ENCODE measurements at regions not wholly inside any gene's neighbourhood (a gene's known extent, or its start where the extent isn't known, plus 50 kb on each side); places are given as distances from the start of the nearest gene placed in this dataset.

DNA sequence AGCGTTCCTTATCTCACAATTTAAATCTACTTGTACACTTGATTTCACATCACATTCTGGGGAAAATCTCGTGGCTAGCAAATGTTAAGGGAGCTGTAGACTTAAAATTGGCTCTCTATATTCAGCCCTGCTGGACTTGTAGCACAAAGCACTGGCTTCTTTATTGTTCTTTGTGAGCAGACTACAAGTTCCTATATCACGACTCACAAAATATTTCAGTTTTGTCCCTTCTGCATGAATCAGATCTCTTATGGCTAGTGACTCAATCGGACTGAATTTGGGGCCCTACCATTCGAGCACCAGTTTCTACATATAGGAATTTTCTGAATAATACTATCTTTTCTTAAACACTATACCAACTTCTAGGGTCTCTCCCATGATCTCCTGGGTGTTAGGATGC, 390.1 kb downstream of the ADAM29 start:
- no peaks in the 10 kb centered on the region for H3K27me3 ChIP-seq (ENCODE audit: control insufficient read depth, extremely low read depth, insufficient read depth, low read length)
- H3K9me3 ChIP-seq (ENCODE audit: control insufficient read depth, low read depth, low read length): no peaks in the 10 kb centered on the region
- no peak overlapping the region for H3K4me2 ChIP-seq (ENCODE audit: control insufficient read depth, extremely low read depth, insufficient read depth, low read depth, low read length)
- H3K9me1 ChIP-seq (ENCODE audit: control insufficient read depth, extremely low read depth, insufficient read depth, low read length): no peaks in the 10 kb centered on the region
- no peak overlapping the region for H3K27ac ChIP-seq (ENCODE audit: control insufficient read depth, insufficient read depth, low read length)
- H4K20me1 ChIP-seq (ENCODE audit: control insufficient read depth, extremely low read depth, insufficient read depth, low read length): no peaks in the 10 kb centered on the region
- no peaks in the 10 kb centered on the region for H3K79me2 ChIP-seq (ENCODE audit: control insufficient read depth, insufficient read depth, low read length)
- DNase-seq (ENCODE audit: low read depth, low spot score) (no peak), FAIRE-seq (no peak)
- H3K36me3 ChIP-seq (ENCODE audit: control insufficient read depth in 2 of 2, extremely low read depth in 1 of 2, insufficient read depth in 2 of 2, low read length in 2 of 2): no peaks in the 10 kb centered on the region
- dilution Hi-C loops (cut with MboI; ENCODE audit: extremely low pct_ligation_motif_present, low sequenced_read_pairs): no loop called here
- no peak overlapping the region for H3K9ac ChIP-seq (ENCODE audit: control insufficient read depth, extremely low read depth, insufficient read depth, low read length)
- no peaks in the 10 kb centered on the region for H3K4me1 ChIP-seq (ENCODE audit: control insufficient read depth, extremely low read depth, insufficient read depth, low read length)
- no peak overlapping the region for H2AFZ ChIP-seq (ENCODE audit: control insufficient read depth, low read length)
- TF ChIP-seq, protein P1, sequence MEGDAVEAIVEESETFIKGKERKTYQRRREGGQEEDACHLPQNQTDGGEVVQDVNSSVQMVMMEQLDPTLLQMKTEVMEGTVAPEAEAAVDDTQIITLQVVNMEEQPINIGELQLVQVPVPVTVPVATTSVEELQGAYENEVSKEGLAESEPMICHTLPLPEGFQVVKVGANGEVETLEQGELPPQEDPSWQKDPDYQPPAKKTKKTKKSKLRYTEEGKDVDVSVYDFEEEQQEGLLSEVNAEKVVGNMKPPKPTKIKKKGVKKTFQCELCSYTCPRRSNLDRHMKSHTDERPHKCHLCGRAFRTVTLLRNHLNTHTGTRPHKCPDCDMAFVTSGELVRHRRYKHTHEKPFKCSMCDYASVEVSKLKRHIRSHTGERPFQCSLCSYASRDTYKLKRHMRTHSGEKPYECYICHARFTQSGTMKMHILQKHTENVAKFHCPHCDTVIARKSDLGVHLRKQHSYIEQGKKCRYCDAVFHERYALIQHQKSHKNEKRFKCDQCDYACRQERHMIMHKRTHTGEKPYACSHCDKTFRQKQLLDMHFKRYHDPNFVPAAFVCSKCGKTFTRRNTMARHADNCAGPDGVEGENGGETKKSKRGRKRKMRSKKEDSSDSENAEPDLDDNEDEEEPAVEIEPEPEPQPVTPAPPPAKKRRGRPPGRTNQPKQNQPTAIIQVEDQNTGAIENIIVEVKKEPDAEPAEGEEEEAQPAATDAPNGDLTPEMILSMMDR (optimal IDR thresholded peaks at IDR 0.05 in 1 of 3, IDR thresholded peaks at IDR 0.05 in 1 of 3, conservative IDR thresholded peaks at IDR 0.05 in 1 of 3; ENCODE audit: extremely low read depth in 1 of 3, insufficient read depth in 2 of 3, low read length in 3 of 3): no peak
- no peak for TF ChIP-seq EZH2 (IDR thresholded peaks at IDR 0.05; ENCODE audit: low read length)
- no peak overlapping the region for H3K4me3 ChIP-seq (ENCODE audit: control insufficient read depth in 2 of 3, extremely low read depth in 1 of 3, insufficient read depth in 2 of 3, low read depth in 1 of 3, low read length in 3 of 3)

DNA sequence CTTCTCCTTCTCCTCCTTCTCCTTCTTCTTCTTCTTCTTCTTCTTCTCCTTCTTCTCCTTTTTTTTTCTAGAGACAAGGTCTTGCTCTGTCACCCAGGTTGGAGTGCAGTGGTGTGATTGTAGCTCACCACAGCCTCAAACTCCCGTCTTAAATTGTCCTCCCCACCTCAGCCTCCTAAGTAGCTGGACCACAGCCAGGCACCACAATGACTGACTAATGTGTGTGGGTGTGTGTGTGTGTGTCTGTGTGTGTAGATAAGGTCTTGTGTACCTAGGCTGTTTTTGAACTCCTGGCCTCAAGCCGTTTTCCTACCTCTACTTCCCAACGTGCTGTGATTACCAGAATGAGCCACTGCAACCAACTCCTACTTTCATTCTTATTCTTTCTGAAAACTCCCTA, 390.9 kb downstream of the ADAM29 start:
- no peak for FAIRE-seq
- Histone ChIP-seq H3K4me2 (ENCODE audit: control insufficient read depth, extremely low read depth, insufficient read depth, low read depth, low read length) (no peak overlapping the region), H3K36me3 (ENCODE audit: control insufficient read depth in 2 of 2, extremely low read depth in 1 of 2, insufficient read depth in 2 of 2, low read length in 2 of 2) (no peaks in the 10 kb centered on the region), H3K9me1 (ENCODE audit: control insufficient read depth, extremely low read depth, insufficient read depth, low read length) (no peaks in the 10 kb centered on the region), H3K9me3 (ENCODE audit: control insufficient read depth, low read depth, low read length) (no peaks in the 10 kb centered on the region), H3K9ac (ENCODE audit: control insufficient read depth, extremely low read depth, insufficient read depth, low read length) (no peak overlapping the region), H3K4me3 (ENCODE audit: control insufficient read depth in 2 of 3, extremely low read depth in 1 of 3, insufficient read depth in 2 of 3, low read depth in 1 of 3, low read length in 3 of 3) (no peak overlapping the region), H3K4me1 (ENCODE audit: control insufficient read depth, extremely low read depth, insufficient read depth, low read length) (no peaks in the 10 kb centered on the region), H3K27ac (ENCODE audit: control insufficient read depth, insufficient read depth, low read length) (no peak overlapping the region), H2AFZ (ENCODE audit: control insufficient read depth, low read length) (no peak overlapping the region), H4K20me1 (ENCODE audit: control insufficient read depth, extremely low read depth, insufficient read depth, low read length) (no peaks in the 10 kb centered on the region), H3K27me3 (ENCODE audit: control insufficient read depth, extremely low read depth, insufficient read depth, low read length) (no peaks in the 10 kb centered on the region), H3K79me2 (ENCODE audit: control insufficient read depth, insufficient read depth, low read length) (no peaks in the 10 kb centered on the region)
- no peak for DNase-seq (ENCODE audit: low read depth, low spot score)
- dilution Hi-C loops (cut with MboI; ENCODE audit: extremely low pct_ligation_motif_present, low sequenced_read_pairs): no loop called here
- TF ChIP-seq EZH2 (IDR thresholded peaks at IDR 0.05; ENCODE audit: low read length): no peak
- TF ChIP-seq, protein P1 (optimal IDR thresholded peaks at IDR 0.05 in 1 of 3, IDR thresholded peaks at IDR 0.05 in 1 of 3, conservative IDR thresholded peaks at IDR 0.05 in 1 of 3; ENCODE audit: extremely low read depth in 1 of 3, insufficient read depth in 2 of 3, low read length in 3 of 3): no peak

Measured in keratinocyte (primary cell).